GM08714 (cell line): ENCODE measurements at regions not wholly inside any gene's neighbourhood (a gene's known extent, or its start where the extent isn't known, plus 50 kb on each side); places are given as distances from the start of the nearest gene placed in this dataset.
"Not testable (repeated sequence)": the region's sequence is repeated elsewhere in the genome, so short reads cannot be mapped to it uniquely, and the experiment has no call there.

Experiments
- H3K4me3 ChIP-seq: fragments of 200-500 bp; sonication (Bioruptor generic); 2 replicates; pipeline ENCODE4 v1.5.1; 2014; ENCODE audit warnings: mild to moderate bottlenecking, low read length, inconsistent platforms
- ZNF274 ChIP-seq: IDR thresholded peaks from 2 replicates; pipeline ENCODE4 v1.6.1; 2012; ENCODE audit warnings: mild to moderate bottlenecking, low read depth, low read length

GRCh38 chr7:114364151-114364550, 50.5 kb upstream of the FOXP2 start:
- TF ChIP-seq ZNF274: no peak
- no peak overlapping the region for H3K4me3 ChIP-seq

- no peak for TF ChIP-seq ZNF274
- H3K4me3 ChIP-seq: no peak overlapping the region
Measured at GRCh38 chr7:114363292-114363691, 51.3 kb upstream of the FOXP2 start.

- no peak for TF ChIP-seq ZNF274
- no peak overlapping the region for H3K4me3 ChIP-seq
Measured at GRCh38 chr7:114358911-114359310, 55.7 kb upstream of the FOXP2 start.

GRCh38 chr7:114356133-114356532, 58.5 kb upstream of the FOXP2 start:
- no peak for TF ChIP-seq ZNF274
- H3K4me3 ChIP-seq: no peak overlapping the region

GRCh38 chr7:114354306-114354705, 60.3 kb upstream of the FOXP2 start:
- no peak for TF ChIP-seq ZNF274
- H3K4me3 ChIP-seq: no peak overlapping the region

GRCh38 chr7:114345494-114345893, 69.1 kb upstream of the FOXP2 start:
- H3K4me3 ChIP-seq: no peak overlapping the region
- no peak for TF ChIP-seq ZNF274

- no peak for TF ChIP-seq ZNF274
- no peak overlapping the region for H3K4me3 ChIP-seq
Measured at GRCh38 chr7:114343949-114344708, 70.5 kb upstream of the FOXP2 start.

GRCh38 chr7:114342431-114343179, 72.0 kb upstream of the FOXP2 start:
- no peak for TF ChIP-seq ZNF274
- no peak overlapping the region for H3K4me3 ChIP-seq

- no peak overlapping the region for H3K4me3 ChIP-seq
- TF ChIP-seq ZNF274: no peak
Measured at GRCh38 chr7:114341648-114342047, 73.0 kb upstream of the FOXP2 start.

GRCh38 chr7:114334989-114335388, 79.6 kb upstream of the FOXP2 start:
- H3K4me3 ChIP-seq: no peak overlapping the region

GRCh38 chr7:114329458-114329857, 85.2 kb upstream of the FOXP2 start:
- not testable (repeated sequence) for H3K4me3 ChIP-seq

More at GRCh38 chr7:114334989-114335388, 79.6 kb upstream of the FOXP2 start:
- TF ChIP-seq ZNF274: no peak

GRCh38 chr7:114317450-114318098, 97.0 kb upstream of the FOXP2 start:
- H3K4me3 ChIP-seq: no peak overlapping the region
- TF ChIP-seq ZNF274: no peak

GRCh38 chr7:114312649-114313048, 102.0 kb upstream of the FOXP2 start:
- no peak for TF ChIP-seq ZNF274
- H3K4me3 ChIP-seq: no peak overlapping the region

GRCh38 chr7:114310345-114311110, 104.1 kb upstream of the FOXP2 start:
- H3K4me3 ChIP-seq: no peak overlapping the region

More at GRCh38 chr7:114310345-114311110, 104.1 kb upstream of the FOXP2 start:
- no peak for TF ChIP-seq ZNF274
